Osteocyte (in vitro differentiated cells): ENCODE measurements at regions not wholly inside any gene's neighbourhood (a gene's known extent, or its start where the extent isn't known, plus 50 kb on each side); places are given as distances from the start of the nearest gene placed in this dataset.
"Not testable (repeated sequence)": the region's sequence is repeated elsewhere in the genome, so short reads cannot be mapped to it uniquely, and the experiment has no call there.

Source experiments
- DNase-seq: peaks from one replicate; pipeline ENCODE4 v3.0.0; 2021; ENCODE audit warnings: mixed read lengths; ENCODE audit not compliant: unreplicated experiment; ENCODE audit errors: extremely low spot score
- H3K27ac Mint-ChIP-seq: one replicate; pipeline ENCODE4 v1.8.0; 2021; ENCODE audit warnings: mild to moderate bottlenecking, mixed read lengths; ENCODE audit not compliant: unreplicated experiment
- H3K27me3 Mint-ChIP-seq: one replicate; pipeline ENCODE4 v1.8.0; 2021; ENCODE audit warnings: mixed read lengths; ENCODE audit not compliant: unreplicated experiment
- H3K36me3 Mint-ChIP-seq: one replicate; pipeline ENCODE4 v1.8.0; 2021; ENCODE audit warnings: mixed read lengths; ENCODE audit not compliant: unreplicated experiment
- H3K4me1 Mint-ChIP-seq: one replicate; pipeline ENCODE4 v1.8.0; 2021; ENCODE audit warnings: mixed read lengths; ENCODE audit not compliant: unreplicated experiment
- H3K4me3 Mint-ChIP-seq: one replicate; pipeline ENCODE4 v1.8.0; 2021; ENCODE audit warnings: mild to moderate bottlenecking, moderate library complexity, mixed read lengths; ENCODE audit not compliant: unreplicated experiment
- H3K9me3 Mint-ChIP-seq: one replicate; pipeline ENCODE4 v1.8.0; 2021; ENCODE audit warnings: mixed read lengths; ENCODE audit not compliant: unreplicated experiment
- TF ChIP-seq, protein P1 (sequence below): fragments of 200-600 bp; sonication (generic); IDR thresholded peaks from 2 replicates; pipeline ENCODE4 v1.5.0; 2021; ENCODE audit warnings: antibody characterized with exemption, mild to moderate bottlenecking, moderate library complexity

- Mint-ChIP-seq H3K27ac (no peak overlapping the region), H3K4me1 (no peaks in the 10 kb centered on the region), H3K36me3 (no peaks in the 10 kb centered on the region), H3K4me3 (no peak overlapping the region), H3K27me3 (no peaks in the 10 kb centered on the region), H3K9me3 (no peaks in the 10 kb centered on the region)
- TF ChIP-seq, protein P1, sequence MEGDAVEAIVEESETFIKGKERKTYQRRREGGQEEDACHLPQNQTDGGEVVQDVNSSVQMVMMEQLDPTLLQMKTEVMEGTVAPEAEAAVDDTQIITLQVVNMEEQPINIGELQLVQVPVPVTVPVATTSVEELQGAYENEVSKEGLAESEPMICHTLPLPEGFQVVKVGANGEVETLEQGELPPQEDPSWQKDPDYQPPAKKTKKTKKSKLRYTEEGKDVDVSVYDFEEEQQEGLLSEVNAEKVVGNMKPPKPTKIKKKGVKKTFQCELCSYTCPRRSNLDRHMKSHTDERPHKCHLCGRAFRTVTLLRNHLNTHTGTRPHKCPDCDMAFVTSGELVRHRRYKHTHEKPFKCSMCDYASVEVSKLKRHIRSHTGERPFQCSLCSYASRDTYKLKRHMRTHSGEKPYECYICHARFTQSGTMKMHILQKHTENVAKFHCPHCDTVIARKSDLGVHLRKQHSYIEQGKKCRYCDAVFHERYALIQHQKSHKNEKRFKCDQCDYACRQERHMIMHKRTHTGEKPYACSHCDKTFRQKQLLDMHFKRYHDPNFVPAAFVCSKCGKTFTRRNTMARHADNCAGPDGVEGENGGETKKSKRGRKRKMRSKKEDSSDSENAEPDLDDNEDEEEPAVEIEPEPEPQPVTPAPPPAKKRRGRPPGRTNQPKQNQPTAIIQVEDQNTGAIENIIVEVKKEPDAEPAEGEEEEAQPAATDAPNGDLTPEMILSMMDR, result no peak
- DNase-seq, result no peak
Measured at GRCh38 chr6:40146902-40147301, 212.6 kb upstream of the MOCS1 start.

DNA sequence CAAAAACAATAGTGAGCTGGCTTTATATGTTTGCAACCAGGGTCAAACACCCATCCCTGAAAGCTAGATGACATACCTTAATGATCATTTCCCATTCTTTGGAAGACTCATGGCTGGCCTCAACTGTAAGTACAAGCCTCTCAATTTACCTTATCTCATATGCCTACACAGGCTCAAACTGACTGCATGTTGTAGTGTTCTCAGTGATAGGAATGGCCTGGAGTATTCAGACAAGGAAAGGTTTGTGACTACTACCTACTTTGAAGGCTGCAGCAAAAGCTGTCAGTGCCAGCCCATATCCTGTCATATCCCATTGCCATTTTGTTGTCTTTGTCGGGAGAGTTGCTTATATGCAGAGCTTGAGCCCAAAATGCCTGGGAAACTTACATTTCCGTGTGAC, 205.2 kb upstream of the MOCS1 start:
- no peak for DNase-seq
- H3K4me1 Mint-ChIP-seq, result no peaks in the 10 kb centered on the region

GRCh38 chr6:40138273-40138720, 204.0 kb upstream of the MOCS1 start:
- Mint-ChIP-seq H3K9me3 (no peaks in the 10 kb centered on the region), H3K27me3 (no peaks in the 10 kb centered on the region), H3K4me1 (no peaks in the 10 kb centered on the region), H3K4me3 (no peak overlapping the region), H3K27ac (no peak overlapping the region), H3K36me3 (no peaks in the 10 kb centered on the region)
- no peak for DNase-seq
- TF ChIP-seq, protein P1, result no peak

More for the DNA sequence above, 205.2 kb upstream of the MOCS1 start:
- Mint-ChIP-seq H3K27me3 (no peaks in the 10 kb centered on the region), H3K27ac (no peak overlapping the region), H3K36me3 (no peaks in the 10 kb centered on the region), H3K4me3 (no peak overlapping the region), H3K9me3 (no peaks in the 10 kb centered on the region)
- TF ChIP-seq, protein P1, result no peak

DNA sequence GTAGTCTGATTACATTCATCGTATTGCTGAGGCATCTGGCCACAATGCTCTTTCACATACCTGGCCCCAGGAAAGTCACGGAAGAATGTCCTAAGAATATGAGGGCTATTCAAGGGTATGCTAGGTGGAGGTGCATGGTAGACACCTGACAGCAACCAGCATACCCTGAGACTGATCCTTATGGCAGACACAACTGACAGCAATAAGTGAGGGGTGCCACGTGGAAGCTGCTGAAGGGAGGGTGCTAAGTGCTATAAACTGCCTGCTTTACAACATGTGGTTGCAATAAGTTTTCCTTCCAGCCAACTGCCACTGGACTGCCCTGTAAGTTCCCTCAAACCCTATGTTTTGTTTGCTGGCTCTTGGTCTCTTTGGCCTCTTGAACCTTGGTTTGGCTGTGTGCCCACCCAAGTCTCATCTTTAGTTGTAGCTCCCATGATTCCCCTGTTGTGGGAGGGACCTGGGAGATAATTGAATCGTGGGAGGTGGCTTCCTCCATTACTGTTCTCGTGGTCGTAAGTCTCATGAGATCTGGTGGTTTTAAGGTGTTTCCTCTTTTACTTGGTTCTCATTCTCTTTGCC, 201.3 kb upstream of the MOCS1 start:
- Mint-ChIP-seq H3K4me3 (no peak overlapping the region), H3K27ac (no peak overlapping the region), H3K27me3 (no peaks in the 10 kb centered on the region), H3K4me1 (no peaks in the 10 kb centered on the region), H3K36me3 (no peaks in the 10 kb centered on the region), H3K9me3 (no peaks in the 10 kb centered on the region)
- DNase-seq, result no peak
- TF ChIP-seq, protein P1, result no peak

DNA sequence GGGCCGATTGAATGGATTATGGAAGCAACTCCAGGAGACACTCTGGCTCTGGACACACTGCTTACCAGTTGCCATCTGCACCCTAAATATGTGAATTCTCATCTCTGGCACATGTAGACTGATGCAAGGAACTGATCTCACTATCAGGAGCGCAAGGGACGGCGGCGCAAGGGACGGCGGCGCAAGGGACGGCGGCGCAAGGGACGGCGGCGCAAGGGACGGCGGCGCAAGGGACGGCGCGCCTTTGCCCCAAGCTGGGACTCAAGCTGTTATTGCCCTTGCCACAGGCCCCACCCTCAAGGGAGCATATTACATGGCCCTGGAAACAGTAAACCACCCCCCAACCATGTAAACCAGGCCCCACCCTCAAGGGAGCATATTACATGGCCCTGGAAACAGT, 199.7 kb upstream of the MOCS1 start:
- H3K4me1 Mint-ChIP-seq, DNase-seq, H3K9me3 Mint-ChIP-seq, H3K4me3 Mint-ChIP-seq, H3K36me3 Mint-ChIP-seq, H3K27me3 Mint-ChIP-seq, H3K27ac Mint-ChIP-seq: not testable (repeated sequence)

- no peak overlapping the region for H3K4me3 Mint-ChIP-seq
- H3K27ac Mint-ChIP-seq, result no peak overlapping the region
- TF ChIP-seq, protein P1, result no peak
- H3K27me3 Mint-ChIP-seq, result no peaks in the 10 kb centered on the region
- no peaks in the 10 kb centered on the region for H3K4me1 Mint-ChIP-seq
- no peaks in the 10 kb centered on the region for H3K36me3 Mint-ChIP-seq
- no peak for DNase-seq
- peaks cover 7% of the 10 kb centered on the region for H3K9me3 Mint-ChIP-seq
Measured at GRCh38 chr6:40131675-40132074, 197.4 kb upstream of the MOCS1 start.
